ENCODE measurements at regions not wholly inside any gene's neighbourhood (a gene's known extent, or its start where the extent isn't known, plus 50 kb on each side); places are given as distances from the start of the nearest gene placed in this dataset.

GRCh38 chr21:24628536-24628935 lies 978.7 kb downstream of the MRPL39 start:
- TF ChIP-seq POLR2AphosphoS5 (IDR thresholded peaks at IDR 0.05; ENCODE audit: borderline replicate concordance, low read depth, low read length) (no peak), EZH2 (IDR thresholded peaks at IDR 0.05) (no peak), FOXP2 (optimal IDR thresholded peaks at IDR 0.05; ENCODE audit: control extremely low read depth, extremely low read length, insufficient read depth) (no peak)

Measured in SK-N-MC (cell line).